GM21737 (cell line): ENCODE measurements at regions not wholly inside any gene's neighbourhood (a gene's known extent, or its start where the extent isn't known, plus 50 kb on each side); places are given as distances from the start of the nearest gene placed in this dataset.
"Not testable (repeated sequence)": the region's sequence is repeated elsewhere in the genome, so short reads cannot be mapped to it uniquely, and the experiment has no call there.

ENCODE experiments used
- ATAC-seq: cut with Tn5 transposase; IDR thresholded peaks from one replicate; pipeline ENCODE4 v1.9.1; 2021; ENCODE audit warnings: mild to moderate bottlenecking, moderate library complexity; ENCODE audit not compliant: unreplicated experiment

DNA sequence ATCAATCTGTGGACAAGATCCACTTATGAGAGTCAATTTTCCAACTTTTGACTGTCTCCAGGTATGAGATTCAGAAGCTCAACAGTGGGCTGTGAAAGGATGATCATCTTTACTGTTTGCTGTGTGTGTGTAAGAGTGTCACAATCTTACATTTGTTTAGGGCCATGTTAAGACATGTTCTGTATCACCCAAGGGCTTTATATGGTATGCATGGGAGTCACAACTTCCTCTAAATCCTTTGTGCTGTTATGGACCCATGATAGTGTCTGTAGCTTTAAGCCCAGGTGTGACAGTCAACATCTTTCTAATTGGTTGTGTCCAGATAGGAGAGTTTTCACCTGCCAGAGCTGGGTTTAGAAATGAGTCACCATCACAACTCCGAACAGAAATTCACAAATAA, 70.2 kb downstream of the ZNF726 start:
- not testable (repeated sequence) for ATAC-seq

DNA sequence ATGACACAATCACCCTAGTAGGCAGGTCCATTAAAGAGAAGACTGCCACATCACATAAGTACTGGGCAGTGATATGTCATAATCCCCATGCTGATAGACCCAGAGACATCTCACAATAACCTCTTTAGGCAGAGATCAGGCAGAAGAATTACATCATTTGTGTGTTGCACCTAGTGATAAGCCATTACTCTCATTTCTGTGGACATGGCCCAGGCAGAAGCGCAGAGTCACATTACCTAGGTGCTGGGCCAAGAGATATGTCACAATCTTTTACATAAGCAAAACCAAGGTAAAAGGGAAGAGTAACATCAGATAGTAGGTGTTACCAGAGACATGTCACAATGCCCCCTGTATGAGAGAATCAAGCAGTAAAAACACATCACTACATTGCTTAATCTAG, 71.9 kb downstream of the ZNF726 start:
- no peak for ATAC-seq

DNA sequence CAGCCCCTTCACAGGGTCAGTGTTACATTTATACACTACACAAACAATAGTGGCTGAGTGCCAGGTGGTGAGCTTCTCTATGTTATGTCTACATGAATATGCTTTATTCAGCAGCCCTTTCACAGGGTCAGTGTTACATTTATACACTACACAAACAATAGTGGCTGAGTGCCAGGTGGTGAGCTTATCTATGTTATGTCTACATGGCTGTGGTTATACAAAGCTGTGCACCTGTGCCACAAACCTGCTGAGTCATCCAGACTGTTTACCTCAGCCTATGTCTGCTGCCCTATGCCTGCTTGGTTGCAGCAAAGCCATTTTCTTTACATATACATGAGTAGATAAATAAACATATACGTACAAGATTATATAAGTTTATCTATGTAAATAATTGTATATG, 76.5 kb downstream of the ZNF726 start:
- ATAC-seq: no peak

DNA sequence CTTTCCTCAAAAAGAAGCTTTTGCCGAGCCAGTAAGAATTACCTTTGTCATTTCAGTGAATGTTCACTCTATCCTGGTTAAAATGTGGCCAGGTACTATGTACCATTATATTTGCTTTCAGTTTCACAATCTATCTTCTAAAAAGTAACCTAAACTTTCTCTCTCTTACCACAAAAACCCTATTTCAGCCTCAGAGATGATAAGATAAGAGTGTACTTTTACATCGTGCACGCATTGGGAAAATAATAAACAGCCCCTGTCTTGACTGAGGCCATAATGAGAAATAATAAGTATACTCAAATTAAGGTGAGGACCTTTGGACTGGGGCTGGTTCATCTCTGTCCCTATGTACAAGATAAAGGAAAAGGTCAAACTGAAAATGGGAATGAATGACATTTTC, 77.7 kb downstream of the ZNF726 start:
- no peak for ATAC-seq

DNA sequence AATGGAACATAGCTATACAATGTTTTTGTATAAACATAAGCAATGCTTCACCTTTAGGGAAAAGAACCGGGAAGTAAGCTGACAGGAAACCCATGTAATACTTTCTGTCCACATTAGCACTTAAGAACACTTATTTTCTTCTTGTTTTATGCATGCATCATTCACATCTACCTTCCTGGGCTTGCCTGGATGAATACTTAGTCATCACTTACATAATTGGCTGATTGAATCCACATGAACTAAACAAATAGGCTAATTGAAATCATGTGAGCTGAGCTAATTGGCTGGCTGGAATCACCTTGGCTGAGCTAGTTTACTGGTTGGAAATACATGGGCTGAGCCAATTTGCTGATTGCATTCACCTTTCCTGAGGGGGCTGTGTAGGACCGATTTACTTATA, 78.8 kb downstream of the ZNF726 start:
- no peak for ATAC-seq

DNA sequence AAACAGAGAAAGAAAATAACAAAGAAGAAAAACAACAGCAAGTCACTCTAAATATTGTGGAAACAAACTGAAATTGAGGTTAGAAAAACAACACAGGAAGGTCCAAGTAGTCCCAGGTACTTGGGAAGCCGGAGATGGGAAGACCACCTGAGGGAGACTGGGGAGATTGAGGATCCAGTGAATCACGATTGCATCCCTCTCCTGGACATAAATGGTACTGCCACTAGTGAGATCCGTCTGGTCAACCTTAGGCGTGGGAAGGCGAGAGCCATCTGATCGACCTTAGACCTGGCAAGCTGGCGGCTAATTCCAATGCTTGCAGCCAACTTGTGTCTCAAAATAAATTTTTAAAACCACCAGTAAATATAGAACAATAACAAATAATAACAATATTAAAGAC, 81.9 kb downstream of the ZNF726 start:
- no peak for ATAC-seq

DNA sequence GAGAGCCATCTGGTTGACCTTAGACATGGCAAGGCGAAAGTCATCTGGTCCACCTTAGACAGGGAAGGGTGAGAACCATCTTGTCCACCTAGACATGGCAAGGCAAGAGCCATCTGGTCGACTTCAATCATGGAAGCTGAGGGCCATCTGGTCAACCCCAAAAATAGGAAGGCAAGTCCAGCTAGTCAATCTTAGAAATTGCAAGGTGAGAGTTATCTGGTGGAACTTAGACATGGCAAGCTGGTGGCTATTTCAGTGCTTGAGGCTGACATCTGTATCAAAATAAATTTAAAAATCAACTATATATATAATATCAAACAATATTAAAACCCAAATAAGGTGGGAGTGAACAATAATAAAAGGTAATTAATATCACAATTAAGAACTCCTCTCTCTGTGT, 83.9 kb downstream of the ZNF726 start:
- ATAC-seq: no peak

DNA sequence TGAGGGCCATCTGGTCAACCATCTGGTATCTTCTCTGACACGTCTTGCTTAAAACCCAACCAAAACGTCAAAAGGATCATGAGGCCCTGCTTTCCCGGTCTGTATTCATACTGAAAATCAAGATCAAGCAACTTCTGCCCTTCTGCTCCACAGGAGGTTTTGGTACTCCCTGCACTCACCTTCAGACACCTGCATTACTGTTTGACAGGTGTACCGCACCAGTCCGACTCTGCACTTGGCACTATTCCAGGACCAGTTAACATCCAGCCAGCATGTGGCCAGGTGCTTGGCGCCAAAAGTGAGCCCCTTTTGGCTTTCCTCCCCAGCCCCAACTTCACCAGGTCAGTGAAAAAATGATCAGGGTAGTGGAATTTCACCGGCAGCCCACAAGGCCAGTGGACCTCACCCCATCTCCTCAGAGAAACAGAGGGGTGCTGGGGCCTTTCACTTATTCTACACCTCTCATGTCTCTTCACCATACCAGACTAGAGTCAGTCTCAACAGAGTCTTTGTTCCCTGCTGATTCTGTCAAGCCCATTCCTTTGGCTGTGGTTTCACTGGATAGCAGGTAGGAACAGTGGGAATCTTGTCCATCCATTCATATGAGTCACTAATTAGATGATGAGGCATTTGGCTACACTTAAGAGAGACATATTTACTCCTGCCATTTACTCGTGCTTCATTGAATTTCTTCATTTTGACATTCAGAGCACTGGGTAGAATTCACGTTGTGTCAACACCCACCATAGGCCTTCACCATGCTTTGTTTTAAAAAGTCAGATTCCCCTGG, 85.3 kb downstream of the ZNF726 start:
- no peak for ATAC-seq

DNA sequence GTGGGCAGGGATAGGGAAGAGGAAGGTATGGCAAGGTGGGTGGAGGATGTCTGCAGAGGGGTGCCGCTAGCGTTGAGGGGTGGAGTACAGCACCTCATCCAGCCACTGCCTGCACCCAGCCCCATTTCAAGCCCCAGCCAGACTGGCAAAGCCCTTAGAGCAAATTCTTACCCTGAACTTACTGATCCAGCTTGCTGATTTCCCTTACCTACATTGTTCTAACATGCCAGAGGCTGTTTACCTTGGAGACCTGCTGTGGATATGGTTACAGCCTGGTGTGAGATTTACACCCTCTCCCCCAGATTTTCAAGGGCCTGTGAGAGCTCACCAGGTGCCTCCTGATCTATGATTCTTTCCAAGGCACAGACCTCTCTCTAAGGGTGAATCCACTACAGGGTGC, 86.0 kb downstream of the ZNF726 start:
- no peak for ATAC-seq

DNA sequence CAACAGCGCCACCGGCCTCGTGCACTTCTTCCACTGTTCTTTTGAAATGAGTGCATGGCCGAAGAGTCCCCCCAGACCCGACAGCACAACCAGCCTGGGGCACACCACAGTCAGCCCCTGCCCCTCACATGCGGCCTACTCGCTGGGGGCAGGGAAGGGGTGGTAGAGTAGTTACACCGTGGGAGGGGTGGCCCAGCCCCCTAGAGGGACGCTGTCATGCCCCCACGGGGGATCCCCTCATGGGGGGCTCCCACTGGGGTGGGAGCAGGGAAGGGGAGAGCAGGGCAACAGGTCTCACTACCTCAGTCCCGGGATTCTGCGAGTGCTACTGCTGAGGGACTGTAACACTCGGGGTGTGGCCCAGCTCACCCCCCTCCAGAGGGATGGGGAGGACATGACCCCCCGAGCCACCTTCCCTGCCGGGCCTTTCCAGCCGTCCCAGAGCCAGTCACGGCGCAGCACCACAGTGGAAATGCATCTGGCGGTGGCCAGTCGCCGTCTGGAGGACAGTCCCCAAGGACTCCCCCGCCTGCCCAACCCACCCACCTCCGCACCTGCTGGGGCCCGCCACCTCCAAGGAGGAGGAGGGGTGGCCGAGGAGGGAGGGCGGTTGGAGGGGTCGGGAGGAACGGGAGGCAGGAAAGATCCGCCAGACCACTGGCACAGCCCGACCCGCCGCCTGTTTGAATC, 84.6 kb upstream of the ZNF254 start:
- no peak for ATAC-seq

DNA sequence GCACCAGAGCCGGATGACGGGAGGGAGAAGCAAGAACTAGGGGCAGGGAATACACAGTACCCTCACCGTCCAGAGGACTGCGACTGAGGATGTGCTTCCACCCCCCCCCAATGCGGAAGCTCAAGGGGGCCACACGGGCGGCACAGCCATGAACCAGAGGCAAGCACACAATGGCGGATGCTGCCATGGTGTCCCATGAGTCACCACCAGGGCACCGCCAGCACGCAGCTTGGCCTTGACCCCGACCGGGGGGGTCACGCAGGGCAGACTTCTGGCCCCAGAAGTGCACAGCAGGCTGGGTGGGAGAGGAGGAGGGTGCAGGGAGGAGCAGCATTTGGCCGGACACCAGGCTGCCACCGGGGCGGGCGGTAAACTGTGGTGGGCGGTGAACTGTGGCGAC, 83.5 kb upstream of the ZNF254 start:
- no peak for ATAC-seq

DNA sequence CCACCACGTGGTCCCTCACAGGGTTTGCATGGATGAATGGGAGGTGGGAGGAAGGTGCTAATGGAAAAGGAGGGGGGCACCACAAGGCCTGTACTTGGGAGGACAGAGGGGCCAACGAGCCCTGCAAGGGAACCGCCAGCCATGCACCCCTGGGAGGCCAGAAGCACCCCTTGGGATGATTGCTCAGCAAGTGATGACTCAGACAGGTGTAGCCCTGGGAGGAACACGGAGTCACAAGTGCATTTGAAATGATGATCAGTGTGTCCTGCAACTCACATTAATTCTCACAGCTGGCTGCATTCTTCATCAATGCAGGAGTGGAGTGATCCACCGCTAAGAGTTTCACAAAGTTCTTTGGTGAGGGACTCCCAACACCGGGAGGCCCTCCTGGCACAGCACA, 82.8 kb upstream of the ZNF254 start:
- ATAC-seq: no peak

DNA sequence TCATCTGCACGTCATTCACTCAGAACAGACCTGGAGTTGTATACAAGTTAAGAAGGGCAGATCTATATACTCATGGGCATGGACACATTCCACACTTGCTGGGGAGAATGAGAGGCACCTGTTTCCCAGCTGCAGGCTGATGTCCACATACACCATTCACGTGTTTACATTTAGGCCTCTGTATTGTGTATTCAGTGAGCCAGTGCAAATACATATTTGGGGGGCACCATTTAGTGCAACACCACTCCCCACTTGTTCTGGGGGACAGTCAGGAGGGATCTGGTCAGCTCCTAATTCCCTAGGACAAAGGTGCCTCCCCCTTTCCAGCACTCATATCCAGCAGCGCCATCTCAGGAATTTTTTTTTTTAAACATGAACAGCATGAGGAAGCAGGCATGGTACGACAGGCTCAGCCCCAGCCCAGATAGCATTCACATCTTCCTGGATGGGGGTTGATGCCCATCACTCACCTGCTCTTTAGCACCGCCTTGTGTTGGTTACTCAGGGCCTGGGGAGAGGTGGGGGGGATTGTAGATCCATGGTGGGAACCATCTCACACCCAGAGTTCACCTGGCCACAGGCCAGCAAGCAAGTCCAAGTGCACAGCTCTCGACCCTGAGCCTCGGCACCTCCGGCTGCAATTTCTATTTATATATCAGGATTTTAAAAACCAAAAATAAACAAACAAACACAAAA, 56.9 kb upstream of the ZNF254 start:
- no peak for ATAC-seq

DNA sequence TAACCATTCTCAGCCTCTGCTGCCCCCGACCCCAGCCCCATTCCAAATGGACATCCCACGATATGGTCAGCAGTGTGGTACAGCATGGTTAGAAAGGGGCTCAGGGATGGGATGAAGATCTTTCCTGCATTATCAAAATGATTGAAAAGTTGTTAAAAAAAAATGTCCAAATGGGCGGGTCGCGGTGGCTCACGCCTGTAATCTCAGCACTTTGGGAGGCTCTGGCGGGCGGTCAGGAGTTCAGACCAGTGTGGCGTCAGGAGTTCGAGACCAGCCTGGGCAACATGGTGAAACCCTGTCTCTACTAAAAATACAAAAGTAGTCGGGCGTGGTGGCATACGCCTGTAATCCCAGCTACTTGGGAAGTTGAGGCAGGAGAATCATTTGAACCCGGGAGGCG, 54.3 kb upstream of the ZNF254 start:
- ATAC-seq: no peak

DNA sequence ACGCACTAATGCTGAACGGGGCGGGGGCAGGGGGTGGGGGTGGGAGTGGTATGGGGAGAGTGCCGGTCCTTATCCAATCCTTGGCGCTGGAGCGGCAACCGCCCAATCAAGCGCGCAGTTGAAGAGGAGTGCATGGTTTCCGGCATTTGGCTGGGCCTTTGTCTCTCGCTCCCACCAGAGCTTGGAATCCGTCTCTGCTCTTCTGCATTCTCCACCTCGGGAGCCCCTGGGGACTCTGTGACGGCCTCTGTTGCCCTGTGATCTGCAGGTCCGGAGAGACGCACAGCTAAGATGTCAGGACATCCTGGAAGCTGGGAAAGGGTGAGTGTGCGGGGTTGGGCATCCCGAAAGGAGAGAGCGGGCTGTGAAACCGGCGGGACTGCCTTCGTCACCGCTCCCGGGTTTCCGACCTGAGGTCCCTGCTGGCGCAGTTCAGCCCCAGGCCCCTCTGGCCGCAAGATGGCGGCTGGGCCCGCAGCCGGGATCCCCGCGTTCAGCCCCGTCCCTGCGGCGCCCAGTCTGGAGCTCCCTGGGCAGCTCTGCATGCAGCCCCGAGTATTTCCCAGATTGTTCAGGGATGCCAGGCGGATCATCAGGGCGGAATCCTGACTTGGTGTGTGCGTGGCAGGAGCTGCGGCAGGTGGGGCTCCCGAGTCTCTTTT, 53.6 kb upstream of the ZNF254 start:
- peak; percentile 97 for ATAC-seq

DNA sequence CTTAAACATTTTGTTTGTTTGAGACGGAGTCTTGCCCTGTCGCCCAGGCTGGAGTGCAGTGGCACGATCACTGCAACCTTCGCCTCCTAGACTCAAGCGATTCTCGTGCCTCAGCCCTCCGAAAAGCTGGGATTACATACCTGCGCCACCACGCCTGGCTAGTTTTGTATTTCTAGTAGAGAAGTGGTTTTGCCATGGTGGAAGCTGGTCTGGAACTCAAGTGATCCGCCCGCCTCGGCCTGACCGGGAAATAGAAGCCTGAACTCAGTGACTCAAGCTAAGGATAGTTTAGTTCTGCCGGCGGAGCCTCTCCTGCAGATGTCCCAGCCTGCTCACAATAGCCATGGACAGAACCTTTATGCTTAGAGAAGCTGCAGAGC, 53.0 kb upstream of the ZNF254 start:
- ATAC-seq: peak; percentile 20

DNA sequence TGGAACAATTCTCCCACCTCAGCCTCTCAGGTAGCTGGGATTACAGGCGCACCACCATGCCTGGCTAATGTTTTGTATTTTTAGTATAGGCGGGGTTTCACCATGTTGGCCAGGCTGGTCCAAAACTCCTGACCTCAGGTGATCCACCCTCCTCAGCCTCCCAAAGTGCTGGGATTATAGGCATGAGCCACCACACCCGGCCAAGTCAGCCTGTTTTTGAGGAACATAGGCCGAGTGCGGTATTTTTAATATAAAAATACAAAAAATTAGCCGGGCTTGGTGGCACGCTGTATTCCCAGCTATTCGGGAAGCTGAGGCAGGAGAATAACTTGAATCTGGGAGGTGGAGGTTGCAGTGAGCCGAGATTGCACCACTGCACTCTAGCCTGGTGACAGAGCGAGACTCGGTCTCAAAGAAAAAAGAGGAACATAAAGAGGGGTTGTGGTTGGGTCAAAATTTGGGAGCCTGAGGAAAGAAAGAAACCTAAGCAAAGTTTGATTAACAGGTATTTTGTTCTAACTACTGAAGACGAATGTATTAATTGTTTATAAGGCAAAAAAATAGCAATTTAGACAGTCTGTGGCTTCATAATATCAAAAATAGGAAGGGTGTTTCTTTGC, 51.6 kb upstream of the ZNF254 start:
- not testable (repeated sequence) for ATAC-seq
